Breast epithelium (tissue), 3 donors: ENCODE measurements at regions not wholly inside any gene's neighbourhood (a gene's known extent, or its start where the extent isn't known, plus 50 kb on each side); places are given as distances from the start of the nearest gene placed in this dataset.

Source experiments
- POLR2A ChIP-seq: fragments of 450-650 bp; IDR thresholded peaks from one replicate; pipeline ENCODE4 v1.6.1; 2016; ENCODE audit warnings: antibody characterized with exemption, mild to moderate bottlenecking, moderate library complexity
- POLR2AphosphoS5 ChIP-seq, 3 donors: sonication (generic); formaldehyde crosslinking; IDR thresholded peaks; one replicate each; pipeline ENCODE4 v1.6.1; 2017; ENCODE audit warnings: antibody characterized with exemption in 3 of 3
- TF ChIP-seq, protein P1 (sequence below), 3 donors: fragments of 450-650 bp; IDR thresholded peaks; one replicate each; pipeline ENCODE4 v1.5.1; 2016 to 2017; ENCODE audit warnings: antibody characterized with exemption in 3 of 3, mild to moderate bottlenecking in 3 of 3, moderate library complexity in 3 of 3

DNA sequence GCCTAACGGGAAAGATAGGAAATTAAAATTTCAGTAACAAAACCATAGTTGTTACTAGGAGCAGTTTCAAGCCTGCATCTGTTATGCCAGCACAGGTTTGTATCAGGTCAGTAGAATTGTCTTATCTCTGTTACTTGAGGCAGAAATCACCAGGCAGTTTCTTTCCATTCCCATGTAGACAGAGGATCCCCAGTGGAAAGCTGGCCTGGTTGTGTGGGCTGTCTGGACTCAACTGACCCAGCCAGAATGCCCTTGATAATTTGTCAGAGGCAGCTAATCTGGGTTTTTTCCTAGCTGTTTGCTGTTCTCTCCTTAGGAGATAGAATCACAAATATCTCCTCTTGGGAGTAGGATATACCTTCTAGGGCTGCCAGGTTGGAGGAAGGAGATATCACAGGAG lies 1044.7 kb downstream of the IGSF11 start:
- TF ChIP-seq, protein P1, sequence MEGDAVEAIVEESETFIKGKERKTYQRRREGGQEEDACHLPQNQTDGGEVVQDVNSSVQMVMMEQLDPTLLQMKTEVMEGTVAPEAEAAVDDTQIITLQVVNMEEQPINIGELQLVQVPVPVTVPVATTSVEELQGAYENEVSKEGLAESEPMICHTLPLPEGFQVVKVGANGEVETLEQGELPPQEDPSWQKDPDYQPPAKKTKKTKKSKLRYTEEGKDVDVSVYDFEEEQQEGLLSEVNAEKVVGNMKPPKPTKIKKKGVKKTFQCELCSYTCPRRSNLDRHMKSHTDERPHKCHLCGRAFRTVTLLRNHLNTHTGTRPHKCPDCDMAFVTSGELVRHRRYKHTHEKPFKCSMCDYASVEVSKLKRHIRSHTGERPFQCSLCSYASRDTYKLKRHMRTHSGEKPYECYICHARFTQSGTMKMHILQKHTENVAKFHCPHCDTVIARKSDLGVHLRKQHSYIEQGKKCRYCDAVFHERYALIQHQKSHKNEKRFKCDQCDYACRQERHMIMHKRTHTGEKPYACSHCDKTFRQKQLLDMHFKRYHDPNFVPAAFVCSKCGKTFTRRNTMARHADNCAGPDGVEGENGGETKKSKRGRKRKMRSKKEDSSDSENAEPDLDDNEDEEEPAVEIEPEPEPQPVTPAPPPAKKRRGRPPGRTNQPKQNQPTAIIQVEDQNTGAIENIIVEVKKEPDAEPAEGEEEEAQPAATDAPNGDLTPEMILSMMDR (IDR thresholded peaks at IDR 0.05): no peak
- no peak for TF ChIP-seq POLR2AphosphoS5 (IDR thresholded peaks at IDR 0.05)
- no peak for TF ChIP-seq POLR2A
